ENCODE measurements at regions not wholly inside any gene's neighbourhood (a gene's known extent, or its start where the extent isn't known, plus 50 kb on each side); places are given as distances from the start of the nearest gene placed in this dataset.

DNA sequence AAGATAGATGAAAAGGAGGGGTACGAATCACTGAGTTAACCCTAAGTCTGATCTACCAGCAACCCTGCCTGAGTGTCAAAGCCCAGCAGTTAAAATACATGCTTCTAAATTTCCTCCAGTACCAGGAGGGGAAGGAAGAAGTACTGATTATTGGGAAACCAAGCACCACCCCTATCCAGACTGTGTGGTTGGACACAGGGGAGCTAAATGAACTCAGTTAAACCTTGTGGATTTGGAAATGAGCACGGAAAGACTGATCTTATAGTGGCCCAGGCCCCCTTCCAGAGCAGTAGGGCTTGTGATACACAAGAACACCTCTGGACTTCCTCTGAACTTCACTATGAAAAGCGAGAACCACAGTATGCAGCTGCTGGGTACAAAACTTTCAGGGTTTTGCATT is 585.6 kb downstream of the MAFB start:
- TF ChIP-seq, protein P1, sequence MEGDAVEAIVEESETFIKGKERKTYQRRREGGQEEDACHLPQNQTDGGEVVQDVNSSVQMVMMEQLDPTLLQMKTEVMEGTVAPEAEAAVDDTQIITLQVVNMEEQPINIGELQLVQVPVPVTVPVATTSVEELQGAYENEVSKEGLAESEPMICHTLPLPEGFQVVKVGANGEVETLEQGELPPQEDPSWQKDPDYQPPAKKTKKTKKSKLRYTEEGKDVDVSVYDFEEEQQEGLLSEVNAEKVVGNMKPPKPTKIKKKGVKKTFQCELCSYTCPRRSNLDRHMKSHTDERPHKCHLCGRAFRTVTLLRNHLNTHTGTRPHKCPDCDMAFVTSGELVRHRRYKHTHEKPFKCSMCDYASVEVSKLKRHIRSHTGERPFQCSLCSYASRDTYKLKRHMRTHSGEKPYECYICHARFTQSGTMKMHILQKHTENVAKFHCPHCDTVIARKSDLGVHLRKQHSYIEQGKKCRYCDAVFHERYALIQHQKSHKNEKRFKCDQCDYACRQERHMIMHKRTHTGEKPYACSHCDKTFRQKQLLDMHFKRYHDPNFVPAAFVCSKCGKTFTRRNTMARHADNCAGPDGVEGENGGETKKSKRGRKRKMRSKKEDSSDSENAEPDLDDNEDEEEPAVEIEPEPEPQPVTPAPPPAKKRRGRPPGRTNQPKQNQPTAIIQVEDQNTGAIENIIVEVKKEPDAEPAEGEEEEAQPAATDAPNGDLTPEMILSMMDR (conservative IDR thresholded peaks at IDR 0.05; ENCODE audit: low read depth, low read length), result no peak
- no peak for TF ChIP-seq EZH2phosphoT487 (IDR thresholded peaks at IDR 0.05; ENCODE audit: borderline replicate concordance, low read length)
